B cell (primary cell): ENCODE measurements at regions not wholly inside any gene's neighbourhood (a gene's known extent, or its start where the extent isn't known, plus 50 kb on each side); places are given as distances from the start of the nearest gene placed in this dataset.

ENCODE experiments used
- ATAC-seq: fragments of 200-7000 bp; cut with Tn5 transposase; one replicate; pipeline ENCODE4 v1.10.0; 2021; ENCODE audit warnings: low read depth, mild to moderate bottlenecking, moderate number of reproducible peaks, moderate library complexity
- CTCF ChIA-PET: fragments of 350-600 bp; sonication (Branson Sonifier 250); formaldehyde crosslinking; loops from one replicate; lab custom pipeline; 2021; ENCODE audit warnings: antibody characterized with exemption, inconsistent platforms; lab: Charles Lee
- POLR2A ChIA-PET: fragments of 350-600 bp; sonication (Branson Sonifier 250); formaldehyde crosslinking; loops from one replicate; lab custom pipeline; 2021; ENCODE audit warnings: antibody characterized with exemption; lab: Charles Lee
- DNase-seq: peaks from one replicate; pipeline ENCODE4 v3.0.0; 2013
- H2AFZ ChIP-seq: 2 replicates; pipeline ENCODE4 v1.6.1; 2012; ENCODE audit warnings: mild to moderate bottlenecking, low read depth, low read length; ENCODE audit not compliant: insufficient read depth, poor library complexity, severe bottlenecking
- H3K27ac ChIP-seq, 2 donors: 1 replicate in 1 of 2; 2 replicates in 1 of 2; pipeline ENCODE4 v1.5.1; 2012 to 2013; ENCODE audit warnings: low read length in 2 of 2, mild to moderate bottlenecking in 2 of 2, moderate library complexity in 1 of 2
- H3K27me3 ChIP-seq, 4 experiments: fragments of 200-600 bp in 1 of 4; sonication (generic) in 1 of 4; replicated peaks in 1 of 4; 1 replicate in 2 of 4; 2 replicates in 2 of 4; pipeline versions ENCODE4 v1.6.1 to v1.7.0; 2013 to 2016; ENCODE audit warnings: low read length in 3 of 4, mild to moderate bottlenecking in 2 of 4, mixed read lengths in 1 of 4, moderate library complexity in 1 of 4; ENCODE audit not compliant: insufficient read depth in 4 of 4, control insufficient read depth in 3 of 4; ENCODE audit errors: control extremely low read depth in 1 of 4
- H3K36me3 ChIP-seq, 2 experiments: replicated peaks in 1 of 2; 1 replicate in 1 of 2; 2 replicates in 1 of 2; pipeline versions ENCODE4 v1.6.1 to v1.7.1; 2013; ENCODE audit warnings: low read length in 1 of 2; ENCODE audit not compliant: insufficient read depth in 2 of 2, control insufficient read depth in 1 of 2; ENCODE audit errors: control extremely low read depth in 1 of 2, extremely low read depth in 1 of 2
- H3K4me1 ChIP-seq, 2 donors: fragments of 200-600 bp in 1 of 2; sonication (generic) in 1 of 2; 1 replicate in 1 of 2; 2 replicates in 1 of 2; pipeline versions ENCODE4 v1.5.1 to v1.6.1; 2013 to 2017; ENCODE audit warnings: low read length in 2 of 2; ENCODE audit not compliant: control insufficient read depth in 2 of 2, insufficient read depth in 2 of 2
- H3K4me2 ChIP-seq: replicated peaks from 2 replicates; pipeline ENCODE3; 2012; ENCODE audit warnings: mild to moderate bottlenecking, low read depth, low read length; ENCODE audit not compliant: poor library complexity, severe bottlenecking
- H3K4me3 ChIP-seq, 5 experiments: fragments of 200-600 bp in 1 of 5; sonication (generic) in 1 of 5; 1 replicate in 3 of 5; 2 replicates in 2 of 5; pipeline versions ENCODE4 v1.5.1 to v1.7.0; 2011 to 2016; ENCODE audit warnings: low read length in 4 of 5, mild to moderate bottlenecking in 4 of 5, low read depth in 2 of 5, control low read depth in 1 of 5, moderate library complexity in 1 of 5; ENCODE audit not compliant: insufficient read depth in 1 of 5; ENCODE audit errors: control extremely low read depth in 1 of 5, extremely low read depth in 1 of 5
- H3K79me2 ChIP-seq: fragments of 200-600 bp; sonication (generic); one replicate; pipeline ENCODE4 v1.6.0; 2016; ENCODE audit warnings: low read length; ENCODE audit not compliant: control insufficient read depth, insufficient read depth
- H3K9ac ChIP-seq: fragments of 200-600 bp; sonication (generic); 2 replicates; pipeline ENCODE4 v1.6.1; 2017; ENCODE audit warnings: mild to moderate bottlenecking, low read length, moderate library complexity
- H3K9me3 ChIP-seq, 3 donors: one replicate each; pipeline versions ENCODE4 v1.6.1 to v1.7.1; 2013; ENCODE audit warnings: low read length in 2 of 3; ENCODE audit not compliant: control insufficient read depth in 2 of 3, insufficient read depth in 1 of 3; ENCODE audit errors: control extremely low read depth in 1 of 3
- H4K20me1 ChIP-seq: 2 replicates; pipeline ENCODE4 v1.6.0; 2012; ENCODE audit warnings: mild to moderate bottlenecking, low read length; ENCODE audit not compliant: insufficient read depth, control insufficient read depth, poor library complexity, severe bottlenecking
- H3K27ac Mint-ChIP-seq: one replicate; pipeline ENCODE4 v1.8.0; 2021; ENCODE audit warnings: mixed read lengths
- H3K27me3 Mint-ChIP-seq: one replicate; pipeline ENCODE4 v1.8.0; 2021; ENCODE audit warnings: mixed read lengths
- H3K4me1 Mint-ChIP-seq: one replicate; pipeline ENCODE4 v1.8.0; 2021; ENCODE audit warnings: mixed read lengths
- H3K4me3 Mint-ChIP-seq: one replicate; pipeline ENCODE4 v1.8.0; 2021; ENCODE audit warnings: mixed read lengths
- H3K9me3 Mint-ChIP-seq: one replicate; pipeline ENCODE4 v1.8.0; 2022; ENCODE audit warnings: mixed read lengths; ENCODE audit not compliant: insufficient read depth
- EZH2 ChIP-seq: IDR thresholded peaks from 2 replicates; pipeline ENCODE4 v1.6.1; 2012; ENCODE audit warnings: borderline replicate concordance, low read depth, mild to moderate bottlenecking, moderate library complexity, low read length; ENCODE audit not compliant: insufficient read depth, poor library complexity, severe bottlenecking
- WGBS: methylation state at CpG from one replicate; pipeline ENCODE4 v1.1.5; 2013; ENCODE audit warnings: missing lambda C conversion rate; ENCODE audit not compliant: insufficient coverage; 5-methylcytosine and 5-hydroxymethylcytosine counted together
- intact Hi-C: fragments of 100-400 bp; cut with micrococcal nuclease; formaldehyde crosslinking; loops from one replicate; pipeline ENCODE4 v1.10.0; 2022
- TF ChIP-seq, protein P1 (sequence below): fragments of 200-600 bp; IDR thresholded peaks from one replicate; pipeline ENCODE4 v1.8.0; 2022; ENCODE audit warnings: antibody characterized with exemption, mild to moderate bottlenecking

DNA sequence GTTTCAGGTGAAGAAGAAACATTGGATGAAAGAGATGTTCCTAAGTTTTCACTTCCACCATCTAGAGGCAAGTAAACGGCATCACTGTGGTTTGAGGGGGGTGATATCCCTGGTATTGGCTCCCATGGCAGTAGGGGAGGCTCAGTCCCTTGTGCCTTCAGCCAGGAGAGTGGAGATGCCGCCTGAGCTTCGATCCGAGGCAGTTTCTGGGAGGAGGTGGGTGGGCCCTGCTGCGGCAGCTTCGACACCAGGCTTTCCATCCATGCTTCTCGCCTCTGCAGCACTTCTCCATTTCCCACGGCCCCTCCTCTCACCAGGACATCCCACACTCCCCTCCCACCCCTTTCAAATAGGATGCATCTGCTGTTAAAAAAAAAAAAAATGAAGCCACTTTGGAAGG is 258.3 kb downstream of the GADD45G start:
- no peak for DNase-seq
- Mint-ChIP-seq H3K27me3 (peaks cover 16% of the 10 kb centered on the region), H3K4me1 (no peaks in the 10 kb centered on the region), H3K27ac (no peak overlapping the region), H3K9me3 (no peaks in the 10 kb centered on the region), H3K4me3 (no peak overlapping the region)
- no peak overlapping the region for H2AFZ ChIP-seq
- no peak overlapping the region for H3K27ac ChIP-seq
- H3K4me3 ChIP-seq, result no peak overlapping the region
- no peaks in the 10 kb centered on the region for H4K20me1 ChIP-seq
- H3K9me3 ChIP-seq, result no peaks in the 10 kb centered on the region
- TF ChIP-seq EZH2, result no peak
- TF ChIP-seq, protein P1, sequence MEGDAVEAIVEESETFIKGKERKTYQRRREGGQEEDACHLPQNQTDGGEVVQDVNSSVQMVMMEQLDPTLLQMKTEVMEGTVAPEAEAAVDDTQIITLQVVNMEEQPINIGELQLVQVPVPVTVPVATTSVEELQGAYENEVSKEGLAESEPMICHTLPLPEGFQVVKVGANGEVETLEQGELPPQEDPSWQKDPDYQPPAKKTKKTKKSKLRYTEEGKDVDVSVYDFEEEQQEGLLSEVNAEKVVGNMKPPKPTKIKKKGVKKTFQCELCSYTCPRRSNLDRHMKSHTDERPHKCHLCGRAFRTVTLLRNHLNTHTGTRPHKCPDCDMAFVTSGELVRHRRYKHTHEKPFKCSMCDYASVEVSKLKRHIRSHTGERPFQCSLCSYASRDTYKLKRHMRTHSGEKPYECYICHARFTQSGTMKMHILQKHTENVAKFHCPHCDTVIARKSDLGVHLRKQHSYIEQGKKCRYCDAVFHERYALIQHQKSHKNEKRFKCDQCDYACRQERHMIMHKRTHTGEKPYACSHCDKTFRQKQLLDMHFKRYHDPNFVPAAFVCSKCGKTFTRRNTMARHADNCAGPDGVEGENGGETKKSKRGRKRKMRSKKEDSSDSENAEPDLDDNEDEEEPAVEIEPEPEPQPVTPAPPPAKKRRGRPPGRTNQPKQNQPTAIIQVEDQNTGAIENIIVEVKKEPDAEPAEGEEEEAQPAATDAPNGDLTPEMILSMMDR, result no peak
- H3K4me1 ChIP-seq, result no peaks in the 10 kb centered on the region
- H3K79me2 ChIP-seq, result no peaks in the 10 kb centered on the region
- no CpG with 5 or more reads among the region's 8 CpGs for WGBS
- H3K9ac ChIP-seq, result no peak overlapping the region
- H3K27me3 ChIP-seq, result no peaks in the 10 kb centered on the region
- H3K4me2 ChIP-seq, result no peak overlapping the region
- CTCF ChIA-PET, result no interaction called here
- intact Hi-C loops, result no loop called here
- no peak for ATAC-seq
- H3K36me3 ChIP-seq, result no peaks in the 10 kb centered on the region
- POLR2A ChIA-PET, result no interaction called here

DNA sequence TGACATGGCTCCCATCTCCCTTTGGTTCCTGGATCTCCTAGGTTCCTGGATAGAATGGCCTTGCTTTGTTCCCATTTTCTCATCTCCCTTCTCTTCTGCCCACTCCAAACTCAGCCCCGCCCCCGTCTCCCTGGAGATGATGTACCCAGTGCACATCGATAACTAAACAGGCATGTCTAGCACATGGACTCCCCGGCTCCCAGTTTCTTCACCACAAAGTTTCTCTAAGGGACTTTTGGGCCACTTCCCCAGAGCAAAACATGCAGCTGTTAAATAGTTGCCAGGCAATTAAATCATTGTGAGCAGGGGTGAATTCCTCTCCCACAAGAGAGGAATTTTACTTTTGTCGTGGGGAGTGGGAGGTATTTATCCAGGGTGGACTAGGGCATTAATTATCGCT is 259.0 kb downstream of the GADD45G start:
- peaks cover 12% of the 10 kb centered on the region for H3K27me3 Mint-ChIP-seq
- H3K9me3 ChIP-seq, result no peaks in the 10 kb centered on the region
- H3K27ac ChIP-seq, result no peak overlapping the region
- no peak for DNase-seq
- H3K4me1 ChIP-seq, result no peaks in the 10 kb centered on the region
- no peak overlapping the region for H2AFZ ChIP-seq
- ChIA-PET POLR2A (no interaction called here), CTCF (no interaction called here)
- no peak overlapping the region for H3K9ac ChIP-seq
- H4K20me1 ChIP-seq, result no peaks in the 10 kb centered on the region
- no peaks in the 10 kb centered on the region for H3K4me1 Mint-ChIP-seq
- TF ChIP-seq, protein P1, result no peak
- no peak for TF ChIP-seq EZH2
- H3K27me3 ChIP-seq, result no peaks in the 10 kb centered on the region
- WGBS, result 81% methylated on average over 5 of the region's 6 CpGs
- no peaks in the 10 kb centered on the region for H3K9me3 Mint-ChIP-seq
- H3K36me3 ChIP-seq, result no peaks in the 10 kb centered on the region
- H3K4me3 ChIP-seq, result no peak overlapping the region
- no peak for ATAC-seq
- H3K4me2 ChIP-seq, result no peak overlapping the region
- no peak overlapping the region for H3K4me3 Mint-ChIP-seq
- intact Hi-C loops, result no loop called here
- no peak overlapping the region for H3K27ac Mint-ChIP-seq
- no peaks in the 10 kb centered on the region for H3K79me2 ChIP-seq
